Spleen (tissue), 7 donors: ENCODE measurements at regions not wholly inside any gene's neighbourhood (a gene's known extent, or its start where the extent isn't known, plus 50 kb on each side); places are given as distances from the start of the nearest gene placed in this dataset.
"Not testable (repeated sequence)": the region's sequence is repeated elsewhere in the genome, so short reads cannot be mapped to it uniquely, and the experiment has no call there.

Source experiments
- POLR2A ChIP-seq, 3 donors: fragments of 450-650 bp; IDR thresholded peaks; one replicate each; pipeline ENCODE4 v1.5.1; 2017; ENCODE audit warnings: antibody characterized with exemption in 3 of 3, mild to moderate bottlenecking in 1 of 3
- TF ChIP-seq, protein P1 (sequence below), 11 experiments: fragments of 200-600 bp in 7 of 11; fragments of 450-650 bp in 4 of 11; sonication (generic) in 4 of 11; IDR thresholded peaks in 8 of 11; conservative IDR thresholded peaks in 3 of 11; 1 replicate in 7 of 11; 2 replicates in 4 of 11; pipeline versions ENCODE4 v1.4.0 to v1.8.0; 2016 to 2021; ENCODE audit warnings: antibody characterized with exemption in 11 of 11, inconsistent platforms in 4 of 11, mild to moderate bottlenecking in 1 of 11
- donor health status: DM: no; HTN: no; CAD: no; lungs with moderate emphysema.
- donor health status: DM: no; HTN: no; CAD: no.
- donor health status: DM: no; HTN: no; CAD: no.

DNA sequence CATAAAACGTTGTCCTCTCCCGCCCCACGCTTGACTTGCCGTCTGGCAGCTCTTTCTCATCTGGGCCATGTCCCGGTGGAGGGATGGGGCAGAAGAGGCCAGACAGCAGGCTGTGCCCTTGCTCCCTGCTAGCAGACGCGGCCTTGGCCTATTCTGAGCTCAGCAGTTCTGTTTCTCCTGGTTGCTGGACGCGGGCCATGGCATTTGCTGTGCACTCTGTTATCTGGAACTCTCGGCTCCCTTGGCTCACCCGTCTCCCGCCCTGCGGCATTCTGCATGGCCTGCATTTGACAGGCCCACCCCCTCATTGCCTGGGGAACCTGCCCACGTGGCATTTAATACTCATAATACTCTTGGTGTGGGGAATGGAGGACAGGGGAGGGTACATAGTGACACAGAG lies 146.3 kb downstream of the BCL2L11 start:
- TF ChIP-seq POLR2A (IDR thresholded peaks at IDR 0.05): not testable (repeated sequence)
- TF ChIP-seq, protein P1, sequence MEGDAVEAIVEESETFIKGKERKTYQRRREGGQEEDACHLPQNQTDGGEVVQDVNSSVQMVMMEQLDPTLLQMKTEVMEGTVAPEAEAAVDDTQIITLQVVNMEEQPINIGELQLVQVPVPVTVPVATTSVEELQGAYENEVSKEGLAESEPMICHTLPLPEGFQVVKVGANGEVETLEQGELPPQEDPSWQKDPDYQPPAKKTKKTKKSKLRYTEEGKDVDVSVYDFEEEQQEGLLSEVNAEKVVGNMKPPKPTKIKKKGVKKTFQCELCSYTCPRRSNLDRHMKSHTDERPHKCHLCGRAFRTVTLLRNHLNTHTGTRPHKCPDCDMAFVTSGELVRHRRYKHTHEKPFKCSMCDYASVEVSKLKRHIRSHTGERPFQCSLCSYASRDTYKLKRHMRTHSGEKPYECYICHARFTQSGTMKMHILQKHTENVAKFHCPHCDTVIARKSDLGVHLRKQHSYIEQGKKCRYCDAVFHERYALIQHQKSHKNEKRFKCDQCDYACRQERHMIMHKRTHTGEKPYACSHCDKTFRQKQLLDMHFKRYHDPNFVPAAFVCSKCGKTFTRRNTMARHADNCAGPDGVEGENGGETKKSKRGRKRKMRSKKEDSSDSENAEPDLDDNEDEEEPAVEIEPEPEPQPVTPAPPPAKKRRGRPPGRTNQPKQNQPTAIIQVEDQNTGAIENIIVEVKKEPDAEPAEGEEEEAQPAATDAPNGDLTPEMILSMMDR (IDR thresholded peaks at IDR 0.05 in 8 of 11, conservative IDR thresholded peaks at IDR 0.05 in 3 of 11): not testable (repeated sequence)
